OCI-LY1 (cell line): ENCODE measurements at regions not wholly inside any gene's neighbourhood (a gene's known extent, or its start where the extent isn't known, plus 50 kb on each side); places are given as distances from the start of the nearest gene placed in this dataset.

Experiments used
- H2AFZ ChIP-seq: fragments of 200-600 bp; sonication (generic), shearing (Covaris generic); 2 replicates; pipeline ENCODE4 v1.6.0; 2014; ENCODE audit warnings: antibody characterized with exemption, mild to moderate bottlenecking, low read length
- H3F3A ChIP-seq: fragments of 200-600 bp; sonication (generic), shearing (Covaris generic); 2 replicates; pipeline ENCODE4 v1.6.0; 2014; ENCODE audit warnings: mild to moderate bottlenecking, antibody characterized with exemption, low read length, moderate library complexity; ENCODE audit not compliant: insufficient read depth
- H3K27ac ChIP-seq: fragments of 200-600 bp; sonication (generic); 2 replicates; pipeline ENCODE4 v1.5.1; 2014; ENCODE audit warnings: low read length, mixed run types, mild to moderate bottlenecking, low read depth; ENCODE audit not compliant: poor library complexity, severe bottlenecking
- H3K27me3 ChIP-seq: fragments of 200-600 bp; sonication (generic); 2 replicates; pipeline ENCODE4 v1.6.0; 2014; ENCODE audit warnings: antibody characterized with exemption, mild to moderate bottlenecking, low read length, moderate library complexity; ENCODE audit not compliant: insufficient read depth
- H3K36me3 ChIP-seq: fragments of 200-600 bp; sonication (generic); 2 replicates; pipeline ENCODE4 v1.6.1; 2014; ENCODE audit warnings: mild to moderate bottlenecking, antibody characterized with exemption, low read length, moderate library complexity, mixed read lengths; ENCODE audit not compliant: insufficient read depth
- H3K4me1 ChIP-seq: fragments of 200-600 bp; sonication (generic); 2 replicates; pipeline ENCODE4 v1.5.1; 2014; ENCODE audit warnings: mild to moderate bottlenecking, low read length, moderate library complexity; ENCODE audit not compliant: insufficient read depth, severe bottlenecking
- H3K4me2 ChIP-seq: fragments of 200-600 bp; sonication (generic), shearing (Covaris generic); 2 replicates; pipeline ENCODE4 v1.6.1; 2014; ENCODE audit warnings: low read length
- H3K4me3 ChIP-seq: fragments of 200-600 bp; sonication (generic); 2 replicates; pipeline ENCODE4 v1.5.1; 2014; ENCODE audit warnings: low read length, low read depth, mild to moderate bottlenecking, mixed read lengths; ENCODE audit not compliant: poor library complexity, severe bottlenecking
- H3K79me2 ChIP-seq: fragments of 200-600 bp; shearing (Covaris generic); 2 replicates; pipeline ENCODE4 v1.6.1; 2016; ENCODE audit warnings: mixed run types, low read length, mixed read lengths; ENCODE audit not compliant: insufficient read depth
- H3K9ac ChIP-seq: fragments of 200-600 bp; sonication (generic), shearing (Covaris generic); 2 replicates; pipeline ENCODE4 v1.6.1; 2014; ENCODE audit warnings: mild to moderate bottlenecking, low read length, mixed read lengths
- H3K9me2 ChIP-seq: fragments of 200-600 bp; sonication (generic), shearing (Covaris generic); 2 replicates; pipeline ENCODE4 v1.6.1; 2014; ENCODE audit warnings: low read depth, mild to moderate bottlenecking, low read length, mixed read lengths
- H3K9me3 ChIP-seq: fragments of 200-600 bp; shearing (Covaris generic); 2 replicates; pipeline ENCODE4 v1.6.1; 2014; ENCODE audit warnings: low read length, mixed read lengths
- H4K20me1 ChIP-seq: fragments of 200-600 bp; sonication (generic), shearing (Covaris generic); 2 replicates; pipeline ENCODE4 v1.6.0; 2016; ENCODE audit warnings: mild to moderate bottlenecking, low read length; ENCODE audit not compliant: insufficient read depth
- EZH2 ChIP-seq: fragments of 200-600 bp; sonication (generic), shearing (Covaris generic); IDR thresholded peaks from 2 replicates; pipeline ENCODE4 v1.8.0; 2017; ENCODE audit warnings: borderline replicate concordance, mixed run types, mild to moderate bottlenecking, antibody characterized with exemption, low read length, moderate library complexity, mixed read lengths
- TF ChIP-seq, protein P1 (sequence below): fragments of 200-600 bp; sonication (generic), shearing (Covaris generic); IDR thresholded peaks from 2 replicates; pipeline ENCODE4 v1.5.1; 2017; ENCODE audit warnings: mild to moderate bottlenecking, antibody characterized with exemption, low read length, moderate library complexity, mixed read lengths

GRCh38 chr4:56118055-56118454 lies 169.3 kb downstream of the CEP135 start:
- H3K4me1 ChIP-seq, result no peaks in the 10 kb centered on the region
- H3K79me2 ChIP-seq, result no peaks in the 10 kb centered on the region
- no peak overlapping the region for H3K9ac ChIP-seq
- H3K27ac ChIP-seq, result no peak overlapping the region
- no peaks in the 10 kb centered on the region for H3F3A ChIP-seq
- no peaks in the 10 kb centered on the region for H3K9me2 ChIP-seq
- no peaks in the 10 kb centered on the region for H3K36me3 ChIP-seq
- H3K9me3 ChIP-seq, result no peaks in the 10 kb centered on the region
- no peak overlapping the region for H2AFZ ChIP-seq
- H3K27me3 ChIP-seq, result no peaks in the 10 kb centered on the region
- no peaks in the 10 kb centered on the region for H4K20me1 ChIP-seq
- TF ChIP-seq, protein P1, sequence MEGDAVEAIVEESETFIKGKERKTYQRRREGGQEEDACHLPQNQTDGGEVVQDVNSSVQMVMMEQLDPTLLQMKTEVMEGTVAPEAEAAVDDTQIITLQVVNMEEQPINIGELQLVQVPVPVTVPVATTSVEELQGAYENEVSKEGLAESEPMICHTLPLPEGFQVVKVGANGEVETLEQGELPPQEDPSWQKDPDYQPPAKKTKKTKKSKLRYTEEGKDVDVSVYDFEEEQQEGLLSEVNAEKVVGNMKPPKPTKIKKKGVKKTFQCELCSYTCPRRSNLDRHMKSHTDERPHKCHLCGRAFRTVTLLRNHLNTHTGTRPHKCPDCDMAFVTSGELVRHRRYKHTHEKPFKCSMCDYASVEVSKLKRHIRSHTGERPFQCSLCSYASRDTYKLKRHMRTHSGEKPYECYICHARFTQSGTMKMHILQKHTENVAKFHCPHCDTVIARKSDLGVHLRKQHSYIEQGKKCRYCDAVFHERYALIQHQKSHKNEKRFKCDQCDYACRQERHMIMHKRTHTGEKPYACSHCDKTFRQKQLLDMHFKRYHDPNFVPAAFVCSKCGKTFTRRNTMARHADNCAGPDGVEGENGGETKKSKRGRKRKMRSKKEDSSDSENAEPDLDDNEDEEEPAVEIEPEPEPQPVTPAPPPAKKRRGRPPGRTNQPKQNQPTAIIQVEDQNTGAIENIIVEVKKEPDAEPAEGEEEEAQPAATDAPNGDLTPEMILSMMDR, result no peak
- no peak for TF ChIP-seq EZH2
- H3K4me2 ChIP-seq, result no peak overlapping the region
- H3K4me3 ChIP-seq, result no peak overlapping the region

GRCh38 chr4:56115898-56116297 lies 167.2 kb downstream of the CEP135 start:
- H3K9ac ChIP-seq, result no peak overlapping the region
- H3K9me2 ChIP-seq, result no peaks in the 10 kb centered on the region
- no peak overlapping the region for H3K4me2 ChIP-seq
- no peaks in the 10 kb centered on the region for H3K9me3 ChIP-seq
- TF ChIP-seq EZH2, result no peak
- TF ChIP-seq, protein P1, result no peak
- H3K79me2 ChIP-seq, result no peaks in the 10 kb centered on the region
- H3F3A ChIP-seq, result no peaks in the 10 kb centered on the region
- no peak overlapping the region for H3K4me3 ChIP-seq
- no peak overlapping the region for H2AFZ ChIP-seq
- no peaks in the 10 kb centered on the region for H3K27me3 ChIP-seq
- no peaks in the 10 kb centered on the region for H3K4me1 ChIP-seq
- no peaks in the 10 kb centered on the region for H4K20me1 ChIP-seq
- no peaks in the 10 kb centered on the region for H3K36me3 ChIP-seq
- no peak overlapping the region for H3K27ac ChIP-seq

DNA sequence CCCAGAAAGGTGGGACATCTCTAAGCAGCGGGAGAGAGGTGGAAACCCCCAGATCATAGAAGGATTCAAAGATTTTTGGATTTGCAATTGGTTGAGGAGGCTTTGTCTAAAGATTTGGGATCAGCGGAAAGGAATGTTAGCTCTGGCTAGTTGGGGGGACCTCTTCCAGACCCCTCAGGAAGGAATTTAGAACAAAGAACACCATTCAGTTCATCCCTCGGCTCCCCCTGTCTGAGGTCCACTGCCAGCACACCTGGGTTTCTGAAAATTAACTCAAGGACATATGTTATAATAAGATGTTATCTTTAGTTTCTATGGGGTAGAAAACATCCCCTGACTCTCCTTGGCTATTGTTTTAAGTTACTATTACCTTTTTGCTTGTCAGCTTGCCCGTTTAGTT lies 163.6 kb downstream of the CEP135 start:
- H3K9me2 ChIP-seq, result no peaks in the 10 kb centered on the region
- TF ChIP-seq, protein P1, result no peak
- no peak for TF ChIP-seq EZH2
- H3K9me3 ChIP-seq, result no peaks in the 10 kb centered on the region
- no peaks in the 10 kb centered on the region for H4K20me1 ChIP-seq
- no peaks in the 10 kb centered on the region for H3F3A ChIP-seq
- no peak overlapping the region for H3K27ac ChIP-seq
- H3K79me2 ChIP-seq, result no peaks in the 10 kb centered on the region
- no peaks in the 10 kb centered on the region for H3K36me3 ChIP-seq
- H3K4me1 ChIP-seq, result no peaks in the 10 kb centered on the region
- H3K4me3 ChIP-seq, result no peak overlapping the region
- no peak overlapping the region for H3K9ac ChIP-seq
- H3K27me3 ChIP-seq, result no peaks in the 10 kb centered on the region
- H2AFZ ChIP-seq, result no peak overlapping the region
- H3K4me2 ChIP-seq, result no peak overlapping the region
